MG63 (cell line): ENCODE measurements at regions not wholly inside any gene's neighbourhood (a gene's known extent, or its start where the extent isn't known, plus 50 kb on each side); places are given as distances from the start of the nearest gene placed in this dataset.
"Not testable (repeated sequence)": the region's sequence is repeated elsewhere in the genome, so short reads cannot be mapped to it uniquely, and the experiment has no call there.

Experiments used
- DNase-seq: peaks from one replicate; pipeline ENCODE4 v3.0.0-alpha.2; 2020
- H3K27me3 ChIP-seq: fragments of 250-450 bp; sonication (Bioruptor Pico); 2 replicates; pipeline ENCODE4 v1.5.1; 2020; ENCODE audit warnings: mild to moderate bottlenecking, moderate library complexity
- H3K36me3 ChIP-seq: fragments of 250-450 bp; sonication (Bioruptor Pico); 2 replicates; pipeline ENCODE4 v1.5.1; 2020; ENCODE audit warnings: mild to moderate bottlenecking, moderate library complexity
- H3K4me3 ChIP-seq: fragments of 250-450 bp; sonication (Bioruptor Pico); 2 replicates; pipeline ENCODE4 v1.5.1; 2020; ENCODE audit warnings: mild to moderate bottlenecking, moderate library complexity
- H3K9me3 ChIP-seq: fragments of 250-450 bp; sonication (Bioruptor Pico); 2 replicates; pipeline ENCODE4 v1.5.1; 2020; ENCODE audit warnings: mild to moderate bottlenecking, moderate library complexity

DNA sequence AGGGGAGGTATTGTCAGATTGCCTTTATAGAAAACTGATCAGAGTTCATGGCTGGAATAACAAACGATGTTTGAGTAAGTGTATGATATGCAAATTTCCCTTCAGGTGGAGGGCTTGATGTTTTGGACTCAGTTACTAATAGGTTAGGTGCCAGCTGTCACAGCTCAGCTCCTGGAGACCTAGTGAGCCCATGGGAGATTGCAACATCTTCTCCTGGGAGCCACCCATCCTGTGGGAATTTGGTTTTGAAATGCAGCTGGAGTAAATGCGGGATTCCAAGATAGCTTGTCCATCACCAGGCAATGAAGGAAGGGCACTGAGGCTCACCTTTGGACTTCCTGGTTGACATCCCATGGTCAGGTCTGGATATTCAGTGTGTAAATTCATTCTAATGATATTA is 211.4 kb upstream of the NRIP1 start:
- no peaks in the 10 kb centered on the region for H3K9me3 ChIP-seq

GRCh38 chr21:15277466-15277865 is 212.7 kb upstream of the NRIP1 start:
- Histone ChIP-seq H3K36me3 (no peaks in the 10 kb centered on the region), H3K27me3 (no peaks in the 10 kb centered on the region)
- DNase-seq = no peak

More for the DNA sequence above, 211.4 kb upstream of the NRIP1 start:
- DNase-seq = no peak
- H3K36me3 ChIP-seq = no peaks in the 10 kb centered on the region
- no peaks in the 10 kb centered on the region for H3K27me3 ChIP-seq
- H3K4me3 ChIP-seq = no peak overlapping the region

GRCh38 chr21:15278279-15278678 is 213.5 kb upstream of the NRIP1 start:
- H3K36me3 ChIP-seq = no peaks in the 10 kb centered on the region
- H3K27me3 ChIP-seq = no peaks in the 10 kb centered on the region
- DNase-seq = no peak
- H3K4me3 ChIP-seq = no peak overlapping the region
- H3K9me3 ChIP-seq = no peaks in the 10 kb centered on the region

More at GRCh38 chr21:15277466-15277865, 212.7 kb upstream of the NRIP1 start:
- Histone ChIP-seq H3K9me3 (no peaks in the 10 kb centered on the region), H3K4me3 (no peak overlapping the region)

DNA sequence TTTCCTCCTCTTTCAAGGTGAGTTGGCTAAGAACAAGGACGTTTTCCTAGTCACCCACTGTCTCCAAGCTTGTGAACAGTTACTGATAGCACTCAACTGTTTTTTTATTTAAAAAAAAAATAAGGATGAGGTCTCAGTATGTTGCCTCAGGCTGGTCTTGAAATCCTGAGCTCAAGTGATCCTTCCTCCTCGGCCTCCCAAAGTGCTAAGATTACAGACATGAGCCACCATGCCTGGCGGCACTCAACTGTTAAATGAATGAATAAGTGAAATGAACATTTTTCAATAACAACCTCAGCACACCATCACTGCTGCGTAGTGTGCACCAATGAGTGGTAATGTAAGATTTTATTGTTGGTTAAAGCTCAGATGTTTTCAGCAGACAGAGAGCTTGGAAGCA is 214.1 kb upstream of the NRIP1 start:
- H3K9me3 ChIP-seq = no peaks in the 10 kb centered on the region
- no peaks in the 10 kb centered on the region for H3K36me3 ChIP-seq
- DNase-seq = no peak
- no peak overlapping the region for H3K4me3 ChIP-seq
- no peaks in the 10 kb centered on the region for H3K27me3 ChIP-seq

DNA sequence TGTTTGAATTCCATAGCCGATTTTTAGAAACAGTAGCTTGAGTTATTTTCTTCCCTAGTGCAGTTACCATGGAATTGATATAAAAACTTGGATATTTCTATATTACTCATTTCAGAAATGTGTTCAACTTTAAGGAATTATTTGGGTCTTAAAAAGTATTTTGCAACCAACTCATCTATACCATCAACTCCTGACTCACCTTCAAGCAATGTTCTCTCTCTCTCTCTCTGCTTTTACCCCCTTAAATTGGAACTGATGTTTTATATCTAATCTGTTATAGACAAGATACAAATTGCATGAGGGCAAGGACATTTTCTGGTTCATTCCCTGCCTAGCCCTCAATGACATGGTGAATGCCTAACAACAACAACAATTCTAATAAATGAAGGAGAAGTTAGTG is 214.7 kb upstream of the NRIP1 start:
- Histone ChIP-seq H3K36me3 (no peaks in the 10 kb centered on the region), H3K27me3 (no peaks in the 10 kb centered on the region), H3K4me3 (no peak overlapping the region), H3K9me3 (no peaks in the 10 kb centered on the region)
- no peak for DNase-seq

GRCh38 chr21:15281714-15282113 is 216.9 kb upstream of the NRIP1 start:
- Histone ChIP-seq H3K27me3 (no peaks in the 10 kb centered on the region), H3K36me3 (no peaks in the 10 kb centered on the region), H3K9me3 (no peaks in the 10 kb centered on the region), H3K4me3 (no peak overlapping the region)
- DNase-seq = no peak

DNA sequence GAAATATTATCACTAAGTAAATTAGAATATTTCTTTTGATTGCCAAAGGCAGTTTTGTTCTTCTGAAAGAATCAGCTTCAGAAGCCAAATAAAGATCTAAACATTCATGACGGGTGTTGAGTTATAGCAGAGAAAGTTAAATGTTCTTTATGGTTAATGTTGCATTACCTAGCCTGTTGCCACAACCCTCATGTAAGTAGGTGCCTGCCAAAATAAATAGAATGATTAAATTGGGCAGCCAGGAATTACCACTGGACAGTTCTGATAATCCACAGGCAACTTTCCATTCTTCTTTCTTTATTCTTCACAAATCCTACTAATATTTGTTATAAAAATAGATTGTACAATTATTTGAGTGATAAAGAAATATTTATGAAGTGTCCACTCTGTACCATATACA is 217.9 kb upstream of the NRIP1 start:
- Histone ChIP-seq H3K36me3 (no peaks in the 10 kb centered on the region), H3K9me3 (no peaks in the 10 kb centered on the region), H3K4me3 (no peak overlapping the region), H3K27me3 (no peaks in the 10 kb centered on the region)
- DNase-seq = no peak

DNA sequence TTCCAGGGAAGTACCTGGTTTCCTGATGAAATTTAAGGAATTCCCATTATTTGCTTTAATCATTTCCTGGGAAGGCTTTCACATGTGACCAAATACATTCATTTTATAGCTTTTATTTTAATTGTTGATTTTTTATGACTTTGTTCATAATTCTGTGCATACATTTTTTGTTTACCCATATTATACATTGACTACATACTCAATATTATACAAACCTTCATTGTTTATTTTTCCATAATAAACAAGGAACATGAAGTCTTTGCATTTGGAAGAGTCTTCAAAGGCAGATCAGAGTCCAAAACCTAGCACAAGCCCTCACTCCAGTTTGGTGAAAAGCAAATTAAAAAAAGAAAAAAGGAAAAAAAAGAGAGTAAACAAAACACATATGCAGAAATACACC is 218.3 kb upstream of the NRIP1 start:
- DNase-seq = no peak
- Histone ChIP-seq H3K27me3 (no peaks in the 10 kb centered on the region), H3K36me3 (no peaks in the 10 kb centered on the region), H3K4me3 (no peak overlapping the region), H3K9me3 (no peaks in the 10 kb centered on the region)

- no peak for DNase-seq
- H3K4me3 ChIP-seq = no peak overlapping the region
- H3K36me3 ChIP-seq = no peaks in the 10 kb centered on the region
- no peaks in the 10 kb centered on the region for H3K9me3 ChIP-seq
- no peaks in the 10 kb centered on the region for H3K27me3 ChIP-seq
Observed at GRCh38 chr21:15283789-15284188, 219.0 kb upstream of the NRIP1 start.

DNA sequence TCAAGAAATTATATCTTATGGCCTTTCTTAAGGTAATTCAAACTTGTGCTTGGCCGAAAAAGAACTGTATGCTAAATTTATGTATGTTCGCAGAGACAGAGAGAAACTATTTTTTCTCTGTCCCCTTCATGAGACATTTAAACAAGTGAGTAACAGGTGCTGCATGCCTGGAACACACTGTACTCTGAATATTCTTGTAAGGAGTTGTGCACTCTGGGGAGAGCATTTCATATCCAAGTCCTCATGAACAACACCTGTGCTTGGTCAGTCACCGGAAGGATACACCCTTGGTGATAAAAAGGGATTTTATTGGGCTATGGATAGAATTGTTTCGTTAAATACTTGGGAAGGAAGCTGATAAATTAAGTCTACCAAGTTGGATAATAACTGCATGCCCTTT is 220.8 kb upstream of the NRIP1 start:
- H3K27me3 ChIP-seq = no peaks in the 10 kb centered on the region
- no peak for DNase-seq
- no peaks in the 10 kb centered on the region for H3K9me3 ChIP-seq
- H3K4me3 ChIP-seq = no peak overlapping the region
- no peaks in the 10 kb centered on the region for H3K36me3 ChIP-seq

GRCh38 chr21:15289246-15289645 is 224.4 kb upstream of the NRIP1 start:
- no peak for DNase-seq
- Histone ChIP-seq H3K4me3 (no peak overlapping the region), H3K27me3 (no peaks in the 10 kb centered on the region), H3K9me3 (no peaks in the 10 kb centered on the region), H3K36me3 (no peaks in the 10 kb centered on the region)

DNA sequence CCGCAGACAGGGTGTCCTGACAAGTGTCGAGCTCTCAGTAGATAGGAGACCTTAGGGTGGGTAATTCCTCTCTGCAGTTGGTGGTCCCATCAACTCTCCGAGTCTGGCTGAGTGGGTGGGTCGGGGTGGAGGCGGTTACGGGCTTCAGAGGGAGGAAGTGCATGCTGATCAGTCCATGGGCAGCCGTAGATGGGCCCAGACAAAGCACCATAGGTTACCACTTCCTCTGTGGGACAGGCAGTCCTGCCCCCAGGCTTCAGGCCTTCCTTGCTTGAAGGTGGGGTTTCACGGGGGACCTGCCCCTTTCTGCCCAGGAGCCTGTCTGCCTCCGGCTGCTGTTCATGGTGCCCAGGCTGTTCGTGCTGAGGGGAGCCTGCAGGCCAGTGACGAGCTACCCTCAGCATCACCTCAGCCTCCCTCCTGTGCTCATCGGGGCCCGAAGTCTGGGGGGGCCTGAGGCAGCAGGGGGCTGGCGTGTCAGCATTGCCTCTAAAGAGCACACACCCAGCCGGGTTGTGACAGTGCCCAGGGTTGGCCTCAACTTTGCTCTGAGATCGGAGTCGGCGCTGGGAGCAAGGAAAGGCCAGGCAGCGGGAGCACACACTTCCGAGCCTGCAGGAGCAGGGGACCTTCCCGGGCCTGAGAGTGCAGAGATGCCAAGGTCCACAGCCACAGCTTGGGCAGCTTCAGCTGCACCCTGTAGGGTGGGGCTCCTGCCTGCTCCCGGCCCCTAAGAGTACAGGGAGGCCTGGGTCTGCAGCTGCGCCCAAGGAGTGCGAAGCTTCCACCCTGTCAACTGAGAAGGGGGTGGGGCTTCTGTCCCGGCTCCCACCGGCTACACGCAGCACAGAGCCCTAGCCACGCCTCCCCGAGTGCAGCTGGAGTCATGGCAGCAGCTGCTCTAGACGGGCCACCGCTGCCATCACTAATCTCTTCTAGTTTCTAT is 225.4 kb upstream of the NRIP1 start:
- DNase-seq = no peak
- no peaks in the 10 kb centered on the region for H3K27me3 ChIP-seq
- H3K4me3 ChIP-seq = no peak overlapping the region

GRCh38 chr21:15291621-15292266 is 226.9 kb upstream of the NRIP1 start:
- DNase-seq = no peak
- no peaks in the 10 kb centered on the region for H3K36me3 ChIP-seq
- no peak overlapping the region for H3K4me3 ChIP-seq
- H3K27me3 ChIP-seq = no peaks in the 10 kb centered on the region
- no peaks in the 10 kb centered on the region for H3K9me3 ChIP-seq

More for the DNA sequence above, 225.4 kb upstream of the NRIP1 start:
- H3K36me3 ChIP-seq = no peaks in the 10 kb centered on the region
- no peaks in the 10 kb centered on the region for H3K9me3 ChIP-seq

- H3K27me3 ChIP-seq = no peaks in the 10 kb centered on the region
- H3K36me3 ChIP-seq = no peaks in the 10 kb centered on the region
- peak; percentile 18 for DNase-seq
- H3K4me3 ChIP-seq = no peak overlapping the region
- no peaks in the 10 kb centered on the region for H3K9me3 ChIP-seq
Observed at GRCh38 chr21:15293240-15293639, 228.4 kb upstream of the NRIP1 start.

GRCh38 chr21:15295875-15296274 is 231.1 kb upstream of the NRIP1 start:
- Histone ChIP-seq H3K27me3 (no peaks in the 10 kb centered on the region), H3K36me3 (no peaks in the 10 kb centered on the region), H3K4me3 (no peak overlapping the region), H3K9me3 (no peaks in the 10 kb centered on the region)
- no peak for DNase-seq

DNA sequence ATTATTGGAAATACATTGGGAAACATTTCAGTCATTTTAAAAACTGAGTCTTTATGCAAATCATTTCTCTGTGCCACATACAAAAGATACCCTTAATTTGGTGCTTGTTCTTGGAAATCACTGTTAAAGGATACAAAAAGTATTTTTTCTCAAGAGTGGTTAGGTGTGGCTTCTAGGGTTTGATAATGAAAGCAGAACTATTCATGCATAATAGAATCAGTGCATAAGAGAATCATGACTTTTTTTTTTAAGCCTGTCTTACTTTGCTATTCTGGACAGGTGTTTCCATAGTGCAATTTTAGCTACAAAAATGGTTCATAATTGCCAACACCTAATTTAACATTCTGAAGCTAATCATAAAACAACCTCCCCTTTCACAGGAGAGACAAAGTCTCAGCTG is 233.0 kb upstream of the NRIP1 start:
- no peaks in the 10 kb centered on the region for H3K9me3 ChIP-seq
- no peak overlapping the region for H3K4me3 ChIP-seq
- H3K27me3 ChIP-seq = no peaks in the 10 kb centered on the region
- no peaks in the 10 kb centered on the region for H3K36me3 ChIP-seq
- no peak for DNase-seq

DNA sequence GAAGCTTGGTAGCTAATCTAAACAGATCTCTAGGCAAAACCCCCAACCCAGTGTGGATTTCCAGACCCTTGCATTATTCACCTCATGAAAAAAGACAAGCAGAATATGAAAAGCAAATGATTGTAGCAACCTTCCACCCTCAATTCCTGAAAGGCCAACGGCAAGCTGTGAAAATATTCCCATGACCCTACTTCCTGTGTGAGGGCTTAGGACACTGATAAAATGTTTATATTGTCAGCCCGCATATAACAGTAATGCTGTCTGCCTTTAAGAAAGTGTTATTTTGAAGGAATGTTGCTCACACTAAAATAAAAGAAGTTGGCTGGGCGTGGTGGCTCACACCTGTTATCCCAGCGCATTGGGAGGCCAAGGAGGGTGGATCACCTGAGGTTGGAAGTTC is 233.5 kb upstream of the NRIP1 start:
- Histone ChIP-seq H3K36me3 (no peaks in the 10 kb centered on the region), H3K4me3 (no peak overlapping the region), H3K27me3 (no peaks in the 10 kb centered on the region), H3K9me3 (no peaks in the 10 kb centered on the region)
- DNase-seq = no peak

DNA sequence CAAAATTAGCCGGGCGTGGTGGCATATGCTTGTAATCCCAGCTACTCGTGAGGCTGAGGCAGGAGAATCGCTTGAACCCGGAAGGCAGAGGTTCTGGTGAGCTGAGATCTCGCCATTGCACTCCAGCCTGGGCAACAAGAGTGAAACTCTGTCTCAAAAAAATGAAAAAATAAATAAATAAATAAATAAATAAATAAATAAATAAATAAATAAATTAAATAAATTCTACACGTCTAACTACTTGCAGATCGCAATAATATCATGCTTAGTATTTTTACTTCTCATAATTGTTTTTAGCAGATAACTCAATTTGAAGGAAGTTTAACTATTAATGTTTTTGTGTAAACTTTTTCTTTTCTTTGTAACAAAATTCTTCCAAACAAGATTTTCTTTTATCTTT is 234.0 kb upstream of the NRIP1 start:
- not testable (repeated sequence) for H3K4me3 ChIP-seq, H3K27me3 ChIP-seq, H3K36me3 ChIP-seq, DNase-seq, H3K9me3 ChIP-seq
